H1 (cell line): ENCODE measurements at regions not wholly inside any gene's neighbourhood (a gene's known extent, or its start where the extent isn't known, plus 50 kb on each side); places are given as distances from the start of the nearest gene placed in this dataset.

Experiments
- CTCF ChIA-PET: fragments of 300-600 bp; sonication (Branson Sonifier 250); formaldehyde crosslinking; loops from one replicate; lab custom pipeline; 2021; ENCODE audit not compliant: partially characterized antibody; lab: Charles Lee
- POLR2A ChIA-PET: fragments of 300-600 bp; sonication (Branson Sonifier 250); formaldehyde crosslinking; loops from one replicate; lab custom pipeline; 2021; ENCODE audit warnings: inconsistent platforms; ENCODE audit not compliant: partially characterized antibody; lab: Charles Lee
- DNase-seq, 2 experiments: peaks; one replicate each; pipeline versions ENCODE4 v3.0.0 to v3.0.0-alpha.2; 2010 to 2022; ENCODE audit warnings: low spot score in 2 of 2, low read depth in 1 of 2, mixed read lengths in 1 of 2
- FAIRE-seq: peaks from 2 replicates; lab custom pipeline; 2011; peaks lifted over from hg19 to GRCh38; lab: Jason Lieb, UNC
- H2AFZ ChIP-seq: 2 replicates; pipeline ENCODE4 v1.8.1; 2012; ENCODE audit warnings: low read length, inconsistent platforms
- H2AK5ac ChIP-seq: 2 replicates; pipeline ENCODE4 v1.6.1; 2013; ENCODE audit warnings: low read depth, low read length
- H2BK120ac ChIP-seq: replicated peaks from 2 replicates; pipeline ENCODE3; 2013; ENCODE audit warnings: low read depth, low read length, inconsistent platforms
- H2BK12ac ChIP-seq: 2 replicates; pipeline ENCODE4 v1.6.1; 2013; ENCODE audit warnings: low read depth, low read length
- H2BK15ac ChIP-seq: 2 replicates; pipeline ENCODE4 v1.6.1; 2013; ENCODE audit warnings: low read length
- H2BK20ac ChIP-seq: 2 replicates; pipeline ENCODE4 v1.6.1; 2013; ENCODE audit warnings: low read length
- H2BK5ac ChIP-seq: 2 replicates; pipeline ENCODE4 v1.6.1; 2013; ENCODE audit warnings: low read depth, low read length
- H3K14ac ChIP-seq: 2 replicates; pipeline ENCODE4 v1.6.1; 2013; ENCODE audit warnings: inconsistent platforms; ENCODE audit not compliant: insufficient read length
- H3K18ac ChIP-seq: 2 replicates; pipeline ENCODE4 v1.6.1; 2013; ENCODE audit warnings: low read length; ENCODE audit errors: extremely low read depth
- H3K23ac ChIP-seq: 2 replicates; pipeline ENCODE4 v1.6.1; 2013; ENCODE audit warnings: inconsistent platforms; ENCODE audit not compliant: insufficient read length
- H3K23me2 ChIP-seq: 2 replicates; pipeline ENCODE4 v1.6.1; 2013; ENCODE audit warnings: low read depth, low read length
- H3K27ac ChIP-seq: 2 replicates; pipeline ENCODE4 v1.6.1; 2011; ENCODE audit warnings: low read depth, low read length, inconsistent platforms
- H3K27me3 ChIP-seq, 4 experiments: replicated peaks in 1 of 4; 1 replicate in 1 of 4; 2 replicates in 3 of 4; pipeline versions ENCODE4 v1.6.1 to v1.8.1; 2011 to 2013; ENCODE audit warnings: low read length in 3 of 4, mild to moderate bottlenecking in 3 of 4, inconsistent platforms in 2 of 4, mixed read lengths in 2 of 4, moderate library complexity in 1 of 4; ENCODE audit not compliant: control insufficient read depth in 3 of 4, insufficient read depth in 3 of 4; ENCODE audit errors: extremely low read depth in 1 of 4
- H3K36me3 ChIP-seq, 4 experiments: 2 replicates each; pipeline versions ENCODE4 v1.6.1 to v1.8.1; 2011 to 2013; ENCODE audit warnings: mild to moderate bottlenecking in 4 of 4, low read length in 3 of 4, moderate library complexity in 2 of 4, control low read depth in 1 of 4, inconsistent platforms in 1 of 4; ENCODE audit not compliant: insufficient read depth in 4 of 4, control insufficient read depth in 2 of 4
- H3K4ac ChIP-seq: replicated peaks from 2 replicates; pipeline ENCODE3; 2013; ENCODE audit warnings: low read length, low read depth, mixed read lengths, inconsistent platforms; ENCODE audit not compliant: insufficient read length
- H3K4me1 ChIP-seq, 4 experiments: replicated peaks in 1 of 4; 1 replicate in 1 of 4; 2 replicates in 3 of 4; pipeline versions ENCODE4 v1.6.1 to v1.8.1; 2011 to 2013; ENCODE audit warnings: low read length in 3 of 4, inconsistent platforms in 2 of 4, mixed read lengths in 1 of 4; ENCODE audit not compliant: insufficient read depth in 4 of 4, control insufficient read depth in 3 of 4
- H3K4me2 ChIP-seq, 2 experiments: 2 replicates each; pipeline versions ENCODE4 v1.6.1 to v1.8.1; 2011 to 2013; ENCODE audit warnings: low read depth in 2 of 2, low read length in 2 of 2, control low read depth in 1 of 2, inconsistent platforms in 1 of 2, mild to moderate bottlenecking in 1 of 2; ENCODE audit not compliant: insufficient read depth in 1 of 2
- H3K4me3 ChIP-seq, 4 experiments: fragments of 200-600, 300-600 bp in 1 of 4; sonication (generic), shearing (Covaris generic), sonication (Bioruptor Twin) in 1 of 4; 2 replicates each; pipeline versions ENCODE4 v1.5.1 to v1.8.1; 2011 to 2016; ENCODE audit warnings: low read length in 4 of 4, low read depth in 3 of 4, control low read depth in 2 of 4, inconsistent platforms in 2 of 4, mild to moderate bottlenecking in 2 of 4, mixed read lengths in 1 of 4, moderate library complexity in 1 of 4; ENCODE audit not compliant: insufficient read depth in 2 of 4; ENCODE audit errors: extremely low read depth in 1 of 4
- H3K56ac ChIP-seq: replicated peaks from 2 replicates; pipeline ENCODE3; 2013; ENCODE audit warnings: low read depth, mild to moderate bottlenecking, mixed read lengths, low read length, inconsistent platforms; ENCODE audit not compliant: insufficient read length
- H3K79me1 ChIP-seq: 2 replicates; pipeline ENCODE4 v1.6.1; 2013; ENCODE audit warnings: low read depth, low read length, control low read depth
- H3K79me2 ChIP-seq, 2 experiments: 2 replicates each; pipeline versions ENCODE4 v1.6.1 to v1.8.1; 2012 to 2013; ENCODE audit warnings: low read length in 2 of 2, mild to moderate bottlenecking in 2 of 2, inconsistent platforms in 1 of 2; ENCODE audit not compliant: insufficient read depth in 2 of 2, control insufficient read depth in 1 of 2
- H3K9ac ChIP-seq, 4 experiments: replicated peaks in 1 of 4; 1 replicate in 1 of 4; 2 replicates in 3 of 4; pipeline versions ENCODE4 v1.6.1 to v1.8.1; 2011 to 2013; ENCODE audit warnings: low read depth in 3 of 4, low read length in 3 of 4, control low read depth in 2 of 4, mild to moderate bottlenecking in 2 of 4, moderate library complexity in 2 of 4, inconsistent platforms in 1 of 4; ENCODE audit errors: extremely low read depth in 1 of 4
- H3K9me3 ChIP-seq, 2 experiments: 2 replicates each; pipeline versions ENCODE4 v1.6.1 to v1.8.1; 2012 to 2013; ENCODE audit warnings: mild to moderate bottlenecking in 2 of 2, moderate library complexity in 2 of 2, control low read depth in 1 of 2, inconsistent platforms in 1 of 2, low read depth in 1 of 2, low read length in 1 of 2, mixed read lengths in 1 of 2; ENCODE audit not compliant: insufficient read depth in 2 of 2
- H4K20me1 ChIP-seq, 2 experiments: replicated peaks in 1 of 2; 2 replicates each; pipeline versions ENCODE3 to v1.8.1; 2011 to 2013; ENCODE audit warnings: inconsistent platforms in 2 of 2, low read length in 2 of 2, mild to moderate bottlenecking in 1 of 2; ENCODE audit not compliant: insufficient read depth in 2 of 2, control insufficient read depth in 1 of 2
- H4K5ac ChIP-seq: 2 replicates; pipeline ENCODE4 v1.6.1; 2013; ENCODE audit warnings: low read length, low read depth, mixed read lengths, inconsistent platforms; ENCODE audit not compliant: insufficient read length
- H4K8ac ChIP-seq: 2 replicates; pipeline ENCODE4 v1.8.0; 2013; ENCODE audit warnings: mild to moderate bottlenecking, moderate library complexity, low read length, inconsistent platforms; ENCODE audit not compliant: insufficient read depth; ENCODE audit errors: extremely low read depth
- H4K91ac ChIP-seq: replicated peaks from 2 replicates; pipeline ENCODE3; 2013; ENCODE audit warnings: low read length, mixed read lengths, inconsistent platforms; ENCODE audit not compliant: insufficient read length
- RNF2 ChIP-seq: fragments of 200-900, 300-1000 bp; sonication (generic); IDR thresholded peaks from 2 replicates; pipeline ENCODE4 v1.7.1; 2016; ENCODE audit warnings: borderline replicate concordance, low read depth, mild to moderate bottlenecking, antibody characterized with exemption, low read length; ENCODE audit not compliant: poor library complexity, severe bottlenecking; ENCODE audit errors: missing control alignments
- WGBS, 2 experiments: shearing (Covaris generic) in 1 of 2; methylation state at CpG; one replicate each; pipeline versions ENCODE4 v1.1.6 to v1.1.7; 2013 to 2015; ENCODE audit warnings: low lambda C conversion rate in 2 of 2, mixed read lengths in 2 of 2, inconsistent platforms in 1 of 2, low coverage in 1 of 2, missing lambda C conversion rate in 1 of 2; ENCODE audit not compliant: insufficient replicate concordance in 2 of 2, insufficient coverage in 1 of 2, insufficient read length in 1 of 2; ENCODE audit errors: extremely low coverage in 1 of 2, missing lambda C conversion rate in 1 of 2; 5-methylcytosine and 5-hydroxymethylcytosine counted together
- TF ChIP-seq, protein P1 (sequence below): IDR thresholded peaks from 2 replicates; pipeline ENCODE4 v1.6.1; 2012; ENCODE audit warnings: inconsistent platforms
- TF ChIP-seq, protein P2 (sequence below): IDR thresholded peaks from 2 replicates; pipeline ENCODE4 v1.6.1; 2012; ENCODE audit warnings: inconsistent platforms

DNA sequence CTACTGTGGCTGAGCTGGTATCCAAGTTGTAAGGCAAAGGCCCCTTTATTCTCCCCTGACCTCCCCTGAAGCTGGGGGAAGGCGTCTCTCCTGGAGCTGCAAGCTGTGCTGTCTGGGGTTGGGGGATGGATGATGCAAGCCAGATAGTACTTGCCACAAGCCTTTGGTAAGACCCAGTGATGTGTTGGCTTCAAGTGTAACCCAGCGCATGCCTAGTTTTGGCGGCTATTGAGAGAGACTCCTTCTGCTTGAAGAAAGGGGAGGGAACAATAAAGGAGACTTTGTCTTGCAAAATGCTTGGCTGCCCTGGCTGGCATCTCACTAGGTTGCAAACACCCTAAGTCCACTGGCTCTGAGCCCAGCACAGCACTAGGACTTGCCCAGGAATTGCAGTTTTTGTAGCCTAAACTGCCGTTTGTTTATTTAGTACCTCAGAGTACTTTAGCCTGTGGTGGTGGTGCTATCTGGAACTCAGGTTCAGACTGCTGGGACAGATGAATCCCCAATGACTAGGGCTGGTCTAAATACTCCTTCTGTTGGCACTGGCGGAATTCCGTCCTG is 108.2 kb downstream of the TNFSF13B start:
- Histone ChIP-seq H3K4ac (no peak overlapping the region), H3K9me3 (0 out of 4 replicates have a peak, but pooled peaks cover 0 to 2% of the 10 kb centered on the region in 2 experiments), H3K23me2 (no peaks in the 10 kb centered on the region), H3K36me3 (no peaks in the 10 kb centered on the region), H3K18ac (no peak overlapping the region), H2AK5ac (no peak overlapping the region), H4K8ac (no peak overlapping the region), H3K79me1 (no peaks in the 10 kb centered on the region), H3K27me3 (no peaks in the 10 kb centered on the region), H3K14ac (no peak overlapping the region), H3K56ac (no peak overlapping the region), H3K79me2 (no peaks in the 10 kb centered on the region), H2BK20ac (no peak overlapping the region), H4K20me1 (peaks cover 0 to 2% of the 10 kb centered on the region in 2 experiments), H2BK12ac (no peak overlapping the region), H4K5ac (no peak overlapping the region), H2BK120ac (no peak overlapping the region), H2BK15ac (no peak overlapping the region), H3K27ac (no peak overlapping the region), H3K4me2 (no peak overlapping the region), H2AFZ (no peak overlapping the region), H3K9ac (no peak overlapping the region), H3K23ac (no peak overlapping the region), H3K4me3 (no peak overlapping the region), H2BK5ac (no peak overlapping the region), H4K91ac (no peak overlapping the region), H3K4me1 (no peaks in the 10 kb centered on the region)
- 93% methylated on average over 6 of the region's 6 CpGs; no CpG with 5 or more reads in 1 of the 2 experiments for WGBS, 2 experiments
- ChIA-PET POLR2A (no interaction called here), CTCF (interaction anchor here (1.0 kb wide), 1 partner anchor 8 kb away, joined by 3 read pairs; no protein-coding TSS in a partner anchor)
- DNase-seq, result no peak
- TF ChIP-seq RNF2, result no peak
- TF ChIP-seq, protein P1, sequence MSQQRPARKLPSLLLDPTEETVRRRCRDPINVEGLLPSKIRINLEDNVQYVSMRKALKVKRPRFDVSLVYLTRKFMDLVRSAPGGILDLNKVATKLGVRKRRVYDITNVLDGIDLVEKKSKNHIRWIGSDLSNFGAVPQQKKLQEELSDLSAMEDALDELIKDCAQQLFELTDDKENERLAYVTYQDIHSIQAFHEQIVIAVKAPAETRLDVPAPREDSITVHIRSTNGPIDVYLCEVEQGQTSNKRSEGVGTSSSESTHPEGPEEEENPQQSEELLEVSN, result peak; percentile 98
- TF ChIP-seq, protein P2, sequence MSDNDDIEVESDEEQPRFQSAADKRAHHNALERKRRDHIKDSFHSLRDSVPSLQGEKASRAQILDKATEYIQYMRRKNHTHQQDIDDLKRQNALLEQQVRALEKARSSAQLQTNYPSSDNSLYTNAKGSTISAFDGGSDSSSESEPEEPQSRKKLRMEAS, result peak; percentile 87
- FAIRE-seq, result no peak
